Kidney epithelial cell (primary cell): ENCODE measurements at regions not wholly inside any gene's neighbourhood (a gene's known extent, or its start where the extent isn't known, plus 50 kb on each side); places are given as distances from the start of the nearest gene placed in this dataset.

Experiments
- DNase-seq: peaks from one replicate; pipeline ENCODE4 v3.0.0-alpha.2; 2010; ENCODE audit warnings: low read depth
- H3K27me3 ChIP-seq: 2 replicates; pipeline ENCODE4 v1.6.0; 2011; ENCODE audit warnings: low read length; ENCODE audit not compliant: control insufficient read depth, insufficient read depth
- H3K36me3 ChIP-seq: 2 replicates; pipeline ENCODE4 v1.5.1; 2011; ENCODE audit warnings: low read length; ENCODE audit not compliant: control insufficient read depth, insufficient read depth
- H3K4me3 ChIP-seq: 2 replicates; pipeline ENCODE4 v1.5.1; 2011; ENCODE audit warnings: low read depth, mild to moderate bottlenecking, control low read depth, low read length
- TF ChIP-seq, protein P1 (sequence below): IDR thresholded peaks from 2 replicates; pipeline ENCODE4 v1.5.1; 2011; ENCODE audit warnings: mild to moderate bottlenecking, moderate library complexity, low read length, control low read depth, inconsistent platforms; ENCODE audit not compliant: insufficient read depth, poor library complexity, severe bottlenecking

DNA sequence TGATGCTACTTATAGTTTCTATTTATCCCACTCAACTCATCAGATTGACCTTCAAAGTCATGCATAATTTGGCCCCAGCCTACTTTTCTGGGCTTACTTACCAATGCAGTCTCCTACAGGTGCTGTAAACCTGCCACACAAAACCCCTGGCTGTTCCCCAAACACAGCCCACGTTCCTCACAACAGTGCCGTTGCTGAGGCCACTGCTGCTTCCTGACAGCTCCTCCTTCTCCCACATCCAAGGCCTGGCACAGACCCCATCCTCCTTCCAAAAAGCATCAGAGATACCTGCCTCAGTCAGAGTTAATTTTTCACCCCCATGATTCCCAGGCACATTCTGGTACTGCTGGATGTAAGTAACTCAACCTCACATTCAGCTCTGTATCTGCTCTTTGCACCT lies 68.1 kb upstream of the SIMC1 start:
- Histone ChIP-seq H3K27me3 (peaks cover 8% of the 10 kb centered on the region), H3K4me3 (no peak overlapping the region), H3K36me3 (no peaks in the 10 kb centered on the region)
- TF ChIP-seq, protein P1, sequence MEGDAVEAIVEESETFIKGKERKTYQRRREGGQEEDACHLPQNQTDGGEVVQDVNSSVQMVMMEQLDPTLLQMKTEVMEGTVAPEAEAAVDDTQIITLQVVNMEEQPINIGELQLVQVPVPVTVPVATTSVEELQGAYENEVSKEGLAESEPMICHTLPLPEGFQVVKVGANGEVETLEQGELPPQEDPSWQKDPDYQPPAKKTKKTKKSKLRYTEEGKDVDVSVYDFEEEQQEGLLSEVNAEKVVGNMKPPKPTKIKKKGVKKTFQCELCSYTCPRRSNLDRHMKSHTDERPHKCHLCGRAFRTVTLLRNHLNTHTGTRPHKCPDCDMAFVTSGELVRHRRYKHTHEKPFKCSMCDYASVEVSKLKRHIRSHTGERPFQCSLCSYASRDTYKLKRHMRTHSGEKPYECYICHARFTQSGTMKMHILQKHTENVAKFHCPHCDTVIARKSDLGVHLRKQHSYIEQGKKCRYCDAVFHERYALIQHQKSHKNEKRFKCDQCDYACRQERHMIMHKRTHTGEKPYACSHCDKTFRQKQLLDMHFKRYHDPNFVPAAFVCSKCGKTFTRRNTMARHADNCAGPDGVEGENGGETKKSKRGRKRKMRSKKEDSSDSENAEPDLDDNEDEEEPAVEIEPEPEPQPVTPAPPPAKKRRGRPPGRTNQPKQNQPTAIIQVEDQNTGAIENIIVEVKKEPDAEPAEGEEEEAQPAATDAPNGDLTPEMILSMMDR: no peak
- no peak for DNase-seq

GRCh38 chr5:176171171-176171760 lies 67.0 kb upstream of the SIMC1 start:
- TF ChIP-seq, protein P1: no peak
- Histone ChIP-seq H3K27me3 (peaks cover 13% of the 10 kb centered on the region), H3K36me3 (no peaks in the 10 kb centered on the region), H3K4me3 (no peak overlapping the region)
- DNase-seq: no peak

DNA sequence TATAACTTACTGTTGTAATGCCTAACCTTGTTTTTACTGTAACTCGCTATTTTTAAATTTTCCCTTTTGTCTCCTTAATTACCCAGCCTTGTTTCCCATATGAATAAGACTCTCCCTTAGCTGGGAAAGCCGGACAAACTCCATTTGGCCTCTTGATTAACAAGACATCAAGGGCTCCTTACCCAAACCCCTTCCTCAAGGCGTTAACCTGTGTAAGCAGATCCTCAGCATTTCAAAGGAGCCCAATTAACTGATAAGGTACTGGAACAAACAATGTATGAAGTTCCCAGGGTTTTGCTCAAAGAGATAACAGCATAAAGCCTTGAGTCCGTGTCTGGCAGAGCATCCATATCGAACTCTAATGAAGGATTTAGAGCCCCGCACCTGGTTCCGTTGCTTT lies 66.0 kb upstream of the SIMC1 start:
- no peak overlapping the region for H3K4me3 ChIP-seq
- TF ChIP-seq, protein P1: no peak
- no peaks in the 10 kb centered on the region for H3K36me3 ChIP-seq
- no peak for DNase-seq
- H3K27me3 ChIP-seq: peaks cover 20% of the 10 kb centered on the region

- DNase-seq: no peak
- peaks cover 23% of the 10 kb centered on the region for H3K27me3 ChIP-seq
- TF ChIP-seq, protein P1: no peak
- H3K4me3 ChIP-seq: no peak overlapping the region
- H3K36me3 ChIP-seq: no peaks in the 10 kb centered on the region
These were observed 64.6 kb upstream of the SIMC1 start for GRCh38 chr5:176173647-176174046.

DNA sequence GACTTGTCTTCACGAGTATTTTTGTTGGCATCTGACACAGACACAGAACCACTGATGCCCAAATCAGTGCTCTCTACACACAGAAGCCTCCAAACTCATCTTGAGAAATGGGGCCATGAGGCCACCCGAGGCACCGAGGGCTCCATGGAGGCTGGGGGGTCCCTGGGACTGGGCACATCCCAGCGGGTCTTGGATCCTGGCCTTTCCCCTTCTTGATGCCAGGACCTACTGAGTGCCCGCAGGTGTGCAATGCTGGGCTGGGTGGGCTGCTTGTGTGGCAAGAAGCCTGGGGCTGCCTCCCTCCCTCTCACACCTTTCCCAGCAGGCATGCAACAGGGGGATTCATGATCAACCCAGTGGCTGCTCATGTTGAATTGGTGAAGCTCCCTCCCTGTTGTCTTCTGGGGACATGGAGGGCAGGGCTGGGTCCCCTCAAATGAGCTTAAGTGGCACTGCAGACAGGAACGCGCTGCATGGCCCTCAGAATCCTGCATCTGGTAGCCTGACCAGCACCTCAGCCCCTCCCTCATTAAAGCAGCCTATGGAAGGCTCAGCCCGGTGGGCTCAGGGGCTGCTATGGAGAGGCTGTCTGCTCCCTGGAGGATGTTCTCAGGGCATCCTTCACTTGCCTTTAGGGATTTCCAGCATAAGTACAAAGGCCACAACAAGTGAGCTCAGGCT lies 63.7 kb upstream of the SIMC1 start:
- no peaks in the 10 kb centered on the region for H3K36me3 ChIP-seq
- no peak for DNase-seq
- TF ChIP-seq, protein P1: no peak
- no peak overlapping the region for H3K4me3 ChIP-seq
- peaks cover 27% of the 10 kb centered on the region for H3K27me3 ChIP-seq
